GM12874 (cell line): ENCODE measurements at regions not wholly inside any gene's neighbourhood (a gene's known extent, or its start where the extent isn't known, plus 50 kb on each side); places are given as distances from the start of the nearest gene placed in this dataset.
A peak's percentile ranks its signal among the peaks of the same experiment; 100 is the strongest.

Source experiments
- TF ChIP-seq, protein P1 (sequence below): IDR thresholded peaks from 2 replicates; pipeline ENCODE4 v1.5.1; 2011; ENCODE audit warnings: low read depth, mild to moderate bottlenecking, control low read depth, low read length, moderate library complexity; ENCODE audit not compliant: insufficient read depth

DNA sequence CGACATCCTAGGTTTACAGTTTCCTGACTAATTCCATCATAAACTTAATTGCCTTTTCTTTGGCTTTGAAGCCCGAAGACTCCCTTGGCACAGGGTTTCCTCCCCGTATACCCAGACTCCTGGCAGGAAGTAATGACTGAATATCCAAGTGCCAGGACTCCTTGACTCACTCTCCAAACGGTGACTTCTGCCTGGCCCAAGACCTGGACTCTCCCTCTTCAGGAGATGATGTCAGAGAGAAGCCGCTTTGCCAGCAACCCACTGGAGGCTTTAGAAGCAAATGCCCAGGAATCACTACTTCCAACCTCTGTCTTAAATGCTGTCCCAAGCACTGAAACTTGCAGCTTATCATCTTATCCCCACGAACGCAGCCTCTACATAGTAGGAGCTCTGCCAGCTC is 146.5 kb downstream of the RGS9 start:
- TF ChIP-seq, protein P1, sequence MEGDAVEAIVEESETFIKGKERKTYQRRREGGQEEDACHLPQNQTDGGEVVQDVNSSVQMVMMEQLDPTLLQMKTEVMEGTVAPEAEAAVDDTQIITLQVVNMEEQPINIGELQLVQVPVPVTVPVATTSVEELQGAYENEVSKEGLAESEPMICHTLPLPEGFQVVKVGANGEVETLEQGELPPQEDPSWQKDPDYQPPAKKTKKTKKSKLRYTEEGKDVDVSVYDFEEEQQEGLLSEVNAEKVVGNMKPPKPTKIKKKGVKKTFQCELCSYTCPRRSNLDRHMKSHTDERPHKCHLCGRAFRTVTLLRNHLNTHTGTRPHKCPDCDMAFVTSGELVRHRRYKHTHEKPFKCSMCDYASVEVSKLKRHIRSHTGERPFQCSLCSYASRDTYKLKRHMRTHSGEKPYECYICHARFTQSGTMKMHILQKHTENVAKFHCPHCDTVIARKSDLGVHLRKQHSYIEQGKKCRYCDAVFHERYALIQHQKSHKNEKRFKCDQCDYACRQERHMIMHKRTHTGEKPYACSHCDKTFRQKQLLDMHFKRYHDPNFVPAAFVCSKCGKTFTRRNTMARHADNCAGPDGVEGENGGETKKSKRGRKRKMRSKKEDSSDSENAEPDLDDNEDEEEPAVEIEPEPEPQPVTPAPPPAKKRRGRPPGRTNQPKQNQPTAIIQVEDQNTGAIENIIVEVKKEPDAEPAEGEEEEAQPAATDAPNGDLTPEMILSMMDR, result no peak

- TF ChIP-seq, protein P1, result no peak
Measured at GRCh38 chr17:65279456-65279855, 142.3 kb downstream of the RGS9 start.

GRCh38 chr17:65278820-65279184 is 141.6 kb downstream of the RGS9 start:
- TF ChIP-seq, protein P1, result no peak

DNA sequence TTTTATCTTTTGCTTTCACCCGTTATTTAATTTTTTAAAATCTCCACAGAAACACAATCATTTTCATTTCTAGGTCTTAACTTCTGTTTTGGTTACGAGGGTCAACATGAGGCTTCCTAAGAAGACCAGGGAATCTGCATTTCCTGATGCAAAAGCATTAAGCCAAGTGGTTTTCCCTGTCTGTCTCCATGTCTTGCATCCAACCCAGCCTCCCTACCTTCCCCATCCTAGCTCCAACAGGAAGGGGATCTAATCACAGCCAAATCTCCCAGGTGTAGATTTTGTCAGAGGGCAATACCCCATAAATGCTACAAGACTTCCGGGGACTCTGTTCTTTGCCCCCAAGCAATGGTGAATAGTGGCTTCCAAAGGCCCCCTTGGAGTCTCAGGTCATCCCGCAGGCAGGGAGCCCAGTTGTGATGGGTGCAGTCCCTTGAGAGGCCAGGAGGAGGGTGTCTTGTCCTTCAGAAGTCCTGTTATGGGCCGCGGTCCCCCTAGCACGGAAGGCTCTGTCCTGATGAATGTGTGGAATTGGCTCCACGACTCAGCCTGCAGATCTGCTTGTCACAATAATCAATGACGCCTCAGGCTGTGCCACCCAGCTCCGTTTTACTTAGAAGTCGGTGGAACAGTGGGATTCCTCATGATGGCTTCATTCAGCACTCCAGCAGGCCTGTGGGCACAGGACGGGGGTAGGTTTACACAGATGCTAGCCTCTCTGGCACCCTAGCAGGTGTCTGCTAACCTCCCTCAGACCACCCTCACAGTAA is 141.1 kb downstream of the RGS9 start:
- TF ChIP-seq, protein P1, result peak; percentile 18; the same call in 1 of the 2 replicates

- TF ChIP-seq, protein P1, result no peak
Measured at GRCh38 chr17:65277576-65277975, 140.4 kb downstream of the RGS9 start.
